Erythroblast (primary cell): ENCODE measurements at regions not wholly inside any gene's neighbourhood (a gene's known extent, or its start where the extent isn't known, plus 50 kb on each side); places are given as distances from the start of the nearest gene placed in this dataset.
"Not testable (repeated sequence)": the region's sequence is repeated elsewhere in the genome, so short reads cannot be mapped to it uniquely, and the experiment has no call there.

Experiments used
- DNase-seq, 2 experiments: peaks; one replicate each; lab custom pipeline; 2025; lab: John Stamatoyannopoulos, UW
- GATA1 ChIP-seq: IDR thresholded peaks from 2 replicates; pipeline ENCODE4 v1.6.1; 2011; ENCODE audit warnings: low read depth, mild to moderate bottlenecking, control low read depth, low read length, moderate library complexity
- POLR2A ChIP-seq: IDR thresholded peaks from 2 replicates; pipeline ENCODE4 v1.6.1; 2011; ENCODE audit warnings: mild to moderate bottlenecking, low read length

DNA sequence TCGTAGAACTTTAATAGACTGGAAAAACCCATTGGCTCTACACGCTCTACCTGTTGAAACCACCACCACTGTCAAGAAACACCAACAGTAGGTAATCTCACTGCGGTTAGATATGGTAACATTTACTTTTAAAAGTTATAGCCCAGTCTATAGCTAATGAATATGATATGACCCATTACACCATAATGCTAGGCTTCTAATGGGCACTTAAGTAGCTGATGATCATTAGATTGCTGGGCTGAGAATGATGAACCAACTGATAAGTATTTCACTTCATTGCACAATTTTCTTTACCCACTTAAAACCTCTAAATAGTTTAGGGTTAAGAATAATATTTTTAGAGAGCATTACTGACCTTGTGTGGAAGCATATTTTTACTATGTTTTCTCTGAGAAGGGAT is 788.9 kb upstream of the CA10 start:
- no peak for DNase-seq
- TF ChIP-seq POLR2A (no peak), GATA1 (no peak)

DNA sequence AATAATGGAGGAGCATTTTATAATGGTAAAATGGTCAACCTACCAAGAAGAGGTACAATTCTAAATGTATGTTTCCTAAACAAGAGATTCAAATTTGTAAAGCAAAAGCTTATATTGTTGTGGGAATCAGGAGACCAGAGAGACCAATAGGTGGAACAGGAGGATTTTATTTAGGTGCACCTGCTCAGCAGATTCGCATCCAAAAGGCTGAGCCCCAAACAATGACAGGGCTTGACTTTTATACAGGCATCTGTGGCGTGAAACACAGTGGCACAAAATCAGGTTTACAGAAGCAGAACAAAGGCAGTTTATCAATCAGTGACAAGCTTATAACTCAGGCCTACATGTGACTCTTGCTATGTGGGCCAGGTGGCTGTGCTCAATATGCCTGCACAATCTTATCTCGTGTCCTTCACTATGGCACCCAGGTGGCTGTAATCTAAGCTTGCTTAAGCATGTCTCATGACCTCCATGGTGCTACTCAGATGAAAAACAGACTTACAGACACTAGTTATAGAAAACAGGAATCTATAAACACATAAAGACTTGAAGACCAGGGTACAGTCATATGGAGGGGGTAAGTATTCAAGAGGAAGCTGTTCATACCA is 780.2 kb upstream of the CA10 start:
- no peak for DNase-seq

DNA sequence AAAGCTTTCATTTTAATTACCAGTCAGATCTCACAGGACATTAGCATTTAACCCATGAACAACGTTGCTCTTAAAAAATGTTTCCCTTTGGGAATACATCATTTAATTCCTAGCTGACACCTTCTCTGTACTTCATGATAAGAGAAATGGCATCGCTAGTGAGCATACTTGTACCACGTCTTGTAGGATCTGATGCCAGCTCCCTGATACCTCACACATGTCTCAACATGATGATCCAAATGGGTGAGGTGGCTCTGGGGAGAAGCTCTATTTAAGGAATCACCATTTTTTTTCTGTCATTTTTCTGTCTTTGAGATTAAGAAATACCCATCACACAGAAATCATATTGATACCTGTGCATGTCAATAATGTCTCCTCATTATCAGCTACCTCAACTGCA is 772.1 kb upstream of the CA10 start:
- DNase-seq, result no peak
- TF ChIP-seq POLR2A (no peak), GATA1 (no peak)

More for the DNA sequence above, 780.2 kb upstream of the CA10 start:
- TF ChIP-seq GATA1 (no peak), POLR2A (no peak)

- TF ChIP-seq POLR2A (no peak), GATA1 (no peak)
- no peak for DNase-seq
These were observed 771.6 kb upstream of the CA10 start for GRCh38 chr17:52930145-52930544.

DNA sequence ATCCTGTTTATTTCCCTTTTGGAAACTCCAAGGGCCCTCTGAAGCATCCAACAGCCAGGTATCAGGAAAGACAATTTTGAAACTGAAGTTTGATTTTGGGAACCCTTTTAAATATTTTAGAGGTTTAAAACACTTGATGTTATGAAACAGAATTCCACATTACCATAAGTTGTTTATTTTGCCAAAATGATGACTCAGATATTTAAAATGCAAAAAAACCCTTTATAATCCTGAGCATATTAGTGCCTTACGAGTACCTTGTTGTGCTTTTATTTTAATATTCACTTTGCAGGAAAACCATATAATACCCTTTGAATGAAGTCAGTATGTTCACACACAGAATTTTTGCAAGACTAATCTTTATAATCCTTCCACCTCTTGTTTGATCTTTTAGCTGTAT is 765.1 kb upstream of the CA10 start:
- no peak for DNase-seq
- TF ChIP-seq POLR2A (no peak), GATA1 (no peak)

- TF ChIP-seq POLR2A (no peak), GATA1 (no peak)
- no peak for DNase-seq
These were observed 740.7 kb upstream of the CA10 start for GRCh38 chr17:52899235-52899634.

DNA sequence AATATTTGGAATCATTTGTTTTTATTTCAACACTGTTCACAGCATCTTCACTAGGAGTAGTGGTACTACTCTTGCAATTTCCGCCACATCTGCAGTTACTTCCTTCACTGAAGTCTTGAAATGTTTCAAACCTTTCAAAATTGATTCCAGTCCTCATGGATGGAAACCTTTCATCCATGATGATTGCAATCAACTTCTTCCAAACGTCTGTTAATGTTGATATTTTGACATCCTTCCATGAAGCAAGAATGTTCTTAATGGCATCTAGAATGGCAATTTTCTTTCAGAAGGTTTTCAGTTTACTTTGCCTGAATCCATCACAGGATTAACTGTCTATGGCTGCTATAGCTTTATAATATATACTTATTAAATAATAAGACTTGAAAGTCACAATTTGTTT is 736.8 kb upstream of the CA10 start:
- no peak for TF ChIP-seq GATA1
- TF ChIP-seq POLR2A, result no peak
- no peak for DNase-seq

- no peak for DNase-seq
- TF ChIP-seq GATA1 (no peak), POLR2A (no peak)
These were observed 733.8 kb upstream of the CA10 start for GRCh38 chr17:52892334-52892733.

DNA sequence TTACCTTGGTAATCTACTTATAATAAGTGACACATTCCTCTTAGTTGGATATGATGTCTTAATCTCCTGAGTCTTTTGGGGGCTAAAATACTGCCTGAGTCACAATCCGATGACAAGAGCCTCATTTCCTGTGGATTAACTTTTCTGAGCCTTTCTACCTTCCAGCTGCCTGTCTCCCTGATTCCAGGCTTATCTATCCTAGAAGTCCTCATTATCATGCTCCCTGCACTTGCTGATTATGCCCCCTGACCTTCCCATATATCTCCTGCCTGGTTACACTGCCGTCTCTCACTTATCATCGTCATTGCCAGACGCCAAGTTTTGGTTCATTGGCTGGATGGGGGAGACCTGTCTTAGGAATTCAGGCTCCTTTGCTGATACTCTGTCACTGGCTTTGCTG is 727.4 kb upstream of the CA10 start:
- TF ChIP-seq POLR2A (no peak), GATA1 (no peak)
- DNase-seq, result no peak

GRCh38 chr17:52883907-52884491 is 725.5 kb upstream of the CA10 start:
- not testable (repeated sequence) for DNase-seq

DNA sequence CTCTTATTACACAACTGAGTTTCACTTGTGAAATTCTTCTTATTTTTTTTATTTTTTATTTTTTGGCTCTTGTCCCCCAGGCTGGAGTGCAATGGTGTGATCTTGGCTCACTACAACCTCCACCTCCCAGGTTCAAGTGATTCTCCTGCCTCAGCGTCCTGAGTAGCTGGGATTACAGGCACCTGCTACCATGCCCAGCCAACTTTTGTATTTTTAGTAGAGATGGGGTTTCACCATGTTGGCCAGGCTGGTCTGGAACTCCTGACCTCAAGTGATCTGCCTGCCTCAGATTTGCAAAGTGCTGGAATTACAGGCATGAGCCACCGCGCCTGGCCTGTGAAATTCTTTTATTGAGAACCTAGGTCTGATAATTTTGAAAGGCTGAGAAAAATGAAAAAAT is 688.3 kb upstream of the CA10 start:
- DNase-seq, result not testable (repeated sequence)

DNA sequence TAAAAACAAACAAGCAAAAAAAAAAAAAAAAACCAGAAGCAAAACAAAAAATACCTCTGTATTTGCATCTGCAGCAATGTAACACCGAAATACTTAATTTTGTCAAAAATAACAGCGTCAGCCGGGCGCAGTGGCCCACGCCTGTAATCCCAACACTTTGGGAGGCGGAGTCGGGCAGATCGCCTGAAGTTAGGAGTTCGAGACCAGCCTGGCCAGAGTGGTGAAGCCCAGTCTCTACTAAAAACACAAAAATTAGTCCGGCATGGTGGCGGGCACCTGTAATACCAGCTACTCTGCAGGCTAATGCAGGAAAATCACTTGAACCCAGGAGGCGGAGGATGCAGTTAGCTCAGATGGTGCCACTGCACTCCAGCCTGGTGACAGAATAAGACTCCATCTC is 683.5 kb upstream of the CA10 start:
- no peak for DNase-seq
- TF ChIP-seq GATA1, result no peak
- TF ChIP-seq POLR2A, result no peak

DNA sequence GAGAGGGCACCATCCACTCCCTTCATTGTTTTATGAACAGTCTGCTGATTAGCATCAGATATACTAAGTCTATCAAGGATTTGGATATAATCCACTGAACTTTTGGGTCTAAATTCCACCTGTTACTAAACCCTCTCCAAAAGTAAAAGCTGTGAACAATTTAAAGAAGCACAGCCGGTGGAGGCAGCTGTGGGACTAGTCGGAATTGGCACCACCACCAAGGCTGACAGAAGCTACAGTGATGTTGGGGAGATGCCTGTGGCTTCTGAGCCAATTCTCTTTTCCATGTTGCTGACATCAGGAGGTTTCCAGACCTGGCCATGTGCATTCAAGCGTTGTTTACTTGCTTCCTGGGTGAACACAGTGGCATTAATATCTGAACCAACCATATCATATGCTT is 679.0 kb upstream of the CA10 start:
- TF ChIP-seq POLR2A (no peak), GATA1 (no peak)
- no peak for DNase-seq

GRCh38 chr17:52831536-52831935 is 673.0 kb upstream of the CA10 start:
- no peak for DNase-seq
- TF ChIP-seq GATA1 (no peak), POLR2A (no peak)

GRCh38 chr17:52828621-52829020 is 670.1 kb upstream of the CA10 start:
- DNase-seq, result no peak

More at GRCh38 chr17:52828621-52829020, 670.1 kb upstream of the CA10 start:
- TF ChIP-seq POLR2A, result no peak
